CD4-positive, alpha-beta T cell (primary cell): ENCODE measurements at regions not wholly inside any gene's neighbourhood (a gene's known extent, or its start where the extent isn't known, plus 50 kb on each side); places are given as distances from the start of the nearest gene placed in this dataset.

Experiments used
- ATAC-seq: fragments of 200-7000 bp; cut with Tn5 transposase; one replicate; pipeline ENCODE4 v1.10.0; 2022; ENCODE audit warnings: mild to moderate bottlenecking; ENCODE audit not compliant: poor library complexity
- CTCF ChIA-PET: fragments of 350-600 bp; sonication (Branson Sonifier 250); formaldehyde crosslinking; loops from one replicate; lab custom pipeline; 2021; ENCODE audit warnings: antibody characterized with exemption, inconsistent platforms; lab: Charles Lee
- POLR2A ChIA-PET: fragments of 350-600 bp; sonication (Branson Sonifier 250); formaldehyde crosslinking; loops from one replicate; lab custom pipeline; 2021; ENCODE audit warnings: antibody characterized with exemption, inconsistent platforms; lab: Charles Lee
- DNase-seq, 14 experiments: peaks; one replicate each; pipeline ENCODE4 v3.0.0-alpha.2; 2013 to 2020; ENCODE audit warnings: mixed read lengths in 2 of 14
- H3K27ac ChIP-seq, 2 donors: one replicate each; pipeline versions ENCODE4 v1.5.1 to v1.7.0; 2013; ENCODE audit warnings: low read length in 2 of 2, low read depth in 1 of 2, mild to moderate bottlenecking in 1 of 2
- H3K27me3 ChIP-seq, 2 experiments: 1 replicate in 1 of 2; 2 replicates in 1 of 2; pipeline versions ENCODE4 v1.6.1 to v1.7.0; 2013; ENCODE audit warnings: low read length in 2 of 2, control low read depth in 1 of 2, mild to moderate bottlenecking in 1 of 2, moderate library complexity in 1 of 2; ENCODE audit not compliant: insufficient read depth in 2 of 2, control insufficient read depth in 1 of 2
- H3K36me3 ChIP-seq: one replicate; pipeline ENCODE4 v1.6.1; 2013; ENCODE audit warnings: low read length, control low read depth; ENCODE audit not compliant: insufficient read depth
- H3K4me1 ChIP-seq: one replicate; pipeline ENCODE4 v1.6.1; 2013; ENCODE audit warnings: low read length, control low read depth; ENCODE audit not compliant: insufficient read depth
- H3K4me3 ChIP-seq: one replicate; pipeline ENCODE4 v1.5.1; 2013; ENCODE audit warnings: mild to moderate bottlenecking, low read length, moderate library complexity
- H3K9me3 ChIP-seq, 2 experiments: 1 replicate in 1 of 2; 2 replicates in 1 of 2; pipeline versions ENCODE4 v1.6.1 to v1.7.0; 2013; ENCODE audit warnings: low read length in 2 of 2, mild to moderate bottlenecking in 2 of 2, control low read depth in 1 of 2, moderate library complexity in 1 of 2; ENCODE audit not compliant: control insufficient read depth in 1 of 2, insufficient read depth in 1 of 2
- H3K27ac Mint-ChIP-seq: one replicate; pipeline ENCODE4 v1.8.0; 2020; ENCODE audit warnings: mixed read lengths
- H3K27me3 Mint-ChIP-seq: one replicate; pipeline ENCODE4 v1.8.0; 2021; ENCODE audit warnings: mixed read lengths
- H3K36me3 Mint-ChIP-seq: one replicate; pipeline ENCODE4 v1.8.0; 2021; ENCODE audit warnings: low read depth, mixed read lengths
- H3K4me1 Mint-ChIP-seq: one replicate; pipeline ENCODE4 v1.8.0; 2021; ENCODE audit warnings: low read depth, mixed read lengths
- H3K4me3 Mint-ChIP-seq: one replicate; pipeline ENCODE4 v1.8.0; 2020; ENCODE audit warnings: mild to moderate bottlenecking, mixed read lengths
- H3K9me3 Mint-ChIP-seq: one replicate; pipeline ENCODE4 v1.8.0; 2020; ENCODE audit warnings: mixed read lengths
- CTCF ChIP-seq: fragments of 200-600 bp; IDR thresholded peaks from one replicate; pipeline ENCODE4 v1.8.0; 2022; ENCODE audit warnings: antibody characterized with exemption, mild to moderate bottlenecking
- intact Hi-C, 2 experiments: fragments of 100-400 bp; cut with DNase I in 1 of 2; cut with micrococcal nuclease in 1 of 2; formaldehyde crosslinking; loops; one replicate each; pipeline versions ENCODE4 v1.15.1 to v1.9.0; 2023 to 2025; cut with DNase I, micrococcal nuclease

- Mint-ChIP-seq H3K4me1 (no peaks in the 10 kb centered on the region), H3K36me3 (no peaks in the 10 kb centered on the region), H3K27ac (no peak overlapping the region), H3K27me3 (peaks cover 16% of the 10 kb centered on the region), H3K4me3 (no peak overlapping the region), H3K9me3 (no peaks in the 10 kb centered on the region)
- no peak overlapping the region for H3K4me3 ChIP-seq
- no peak for TF ChIP-seq CTCF
- POLR2A ChIA-PET, result no interaction called here
- no peaks in the 10 kb centered on the region for H3K9me3 ChIP-seq
- ATAC-seq, result no peak
- no peak overlapping the region for H3K27ac ChIP-seq
- no peaks in the 10 kb centered on the region for H3K36me3 ChIP-seq
- no peaks in the 10 kb centered on the region for H3K4me1 ChIP-seq
- no peaks in the 10 kb centered on the region for H3K27me3 ChIP-seq
- CTCF ChIA-PET, result no interaction called here
- intact Hi-C loops, result no loop called here
- DNase-seq, result no peak
Observed at GRCh38 chr15:95346721-95347475, 983.6 kb upstream of the NR2F2 start.

GRCh38 chr15:95347837-95348236 is 982.7 kb upstream of the NR2F2 start:
- intact Hi-C loops, result no loop called here
- no peaks in the 10 kb centered on the region for H3K9me3 ChIP-seq
- no peaks in the 10 kb centered on the region for H3K4me1 Mint-ChIP-seq
- no peak for TF ChIP-seq CTCF
- H3K36me3 Mint-ChIP-seq, result no peaks in the 10 kb centered on the region
- no peaks in the 10 kb centered on the region for H3K27me3 ChIP-seq
- H3K4me3 Mint-ChIP-seq, result no peak overlapping the region
- DNase-seq, result no peak
- ATAC-seq, result no peak
- POLR2A ChIA-PET, result no interaction called here
- H3K4me1 ChIP-seq, result no peaks in the 10 kb centered on the region
- H3K27ac Mint-ChIP-seq, result no peak overlapping the region
- H3K27ac ChIP-seq, result no peak overlapping the region
- CTCF ChIA-PET, result no interaction called here
- no peak overlapping the region for H3K4me3 ChIP-seq
- no peaks in the 10 kb centered on the region for H3K9me3 Mint-ChIP-seq
- H3K27me3 Mint-ChIP-seq, result peaks cover 12% of the 10 kb centered on the region
- no peaks in the 10 kb centered on the region for H3K36me3 ChIP-seq

- Mint-ChIP-seq H3K27me3 (no peaks in the 10 kb centered on the region), H3K9me3 (no peaks in the 10 kb centered on the region), H3K4me1 (no peaks in the 10 kb centered on the region), H3K27ac (no peak overlapping the region), H3K4me3 (no peak overlapping the region), H3K36me3 (no peaks in the 10 kb centered on the region)
- intact Hi-C loops, result no loop called here
- Histone ChIP-seq H3K27me3 (no peaks in the 10 kb centered on the region), H3K4me1 (no peaks in the 10 kb centered on the region), H3K4me3 (no peak overlapping the region), H3K9me3 (no peaks in the 10 kb centered on the region), H3K36me3 (no peaks in the 10 kb centered on the region), H3K27ac (no peak overlapping the region)
- no peak for DNase-seq
- ChIA-PET CTCF (no interaction called here), POLR2A (no interaction called here)
- no peak for ATAC-seq
- no peak for TF ChIP-seq CTCF
Observed at GRCh38 chr15:95350908-95351307, 979.6 kb upstream of the NR2F2 start.
